IPS DF 19.7 (cell line): ENCODE measurements at regions not wholly inside any gene's neighbourhood (a gene's known extent, or its start where the extent isn't known, plus 50 kb on each side); places are given as distances from the start of the nearest gene placed in this dataset.

Source experiments
- DNase-seq: peaks from one replicate; pipeline ENCODE4 v3.0.0-alpha.2; 2013; ENCODE audit warnings: low read depth, low spot score

GRCh38 chr20:16945619-16946018 lies 197.5 kb downstream of the OTOR start:
- no peak for DNase-seq

DNA sequence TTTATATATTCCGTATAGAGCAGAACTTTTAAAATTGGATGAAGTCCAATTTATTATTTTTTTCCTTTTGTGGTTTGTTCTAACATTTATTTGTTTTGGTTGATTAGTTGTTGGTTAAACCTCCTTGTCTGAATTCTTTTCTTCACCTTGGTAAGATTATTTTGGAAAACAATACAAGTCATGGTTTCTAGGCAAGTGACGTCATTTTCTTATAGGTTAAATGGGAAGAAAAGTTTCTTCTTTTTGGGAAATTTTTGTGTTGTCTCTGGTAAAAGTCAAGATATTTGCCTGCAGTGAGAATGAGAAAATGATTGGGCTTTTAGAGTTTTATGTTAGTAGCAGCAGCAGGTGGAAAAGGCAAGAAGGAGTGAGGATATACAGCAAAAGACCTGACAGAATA lies 197.9 kb downstream of the OTOR start:
- DNase-seq = no peak

- DNase-seq = no peak
Measured at GRCh38 chr20:16947479-16947878, 199.3 kb downstream of the OTOR start.

- DNase-seq = no peak
Measured at GRCh38 chr20:16951876-16952275, 203.7 kb downstream of the OTOR start.

DNA sequence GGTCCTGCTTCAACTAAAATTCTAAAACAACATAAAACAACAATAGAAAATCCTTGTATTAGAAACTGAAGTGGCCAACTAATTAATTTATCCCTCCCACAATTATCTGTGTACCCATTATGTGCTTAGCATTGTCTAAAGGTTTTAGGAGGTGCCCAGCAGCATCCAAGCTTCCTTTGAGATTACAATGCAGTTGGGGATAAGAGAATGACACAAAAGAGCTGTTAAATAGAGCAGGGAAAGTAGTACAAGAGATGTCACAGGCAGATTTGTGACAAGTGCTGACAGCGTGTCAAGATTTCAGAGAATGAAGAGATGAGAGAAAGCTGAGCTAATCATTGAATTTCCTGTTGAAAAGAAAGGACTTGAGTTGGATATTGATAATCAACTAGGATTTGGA lies 204.8 kb downstream of the OTOR start:
- DNase-seq = no peak

GRCh38 chr20:16953858-16954257 lies 205.7 kb downstream of the OTOR start:
- no peak for DNase-seq

DNA sequence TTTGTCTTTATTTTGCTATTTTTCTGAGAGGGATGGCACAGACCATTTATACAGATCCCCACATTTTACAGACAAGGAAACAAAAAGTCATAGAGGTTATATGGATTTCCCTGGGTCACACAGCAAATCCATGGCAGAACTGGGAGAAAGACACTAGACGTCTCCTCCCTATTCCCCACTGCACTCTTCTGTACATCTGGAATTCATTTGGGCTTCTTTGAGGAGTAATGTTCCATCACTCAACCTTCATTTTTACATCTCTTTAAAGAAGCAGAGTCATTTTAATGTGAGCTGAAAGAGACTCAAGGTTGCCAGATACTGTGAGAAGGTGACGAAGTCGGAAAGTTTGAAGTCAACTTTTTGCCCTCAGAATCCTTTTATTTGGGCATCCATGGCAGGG lies 207.3 kb downstream of the OTOR start:
- DNase-seq = no peak

- DNase-seq = no peak
Measured at GRCh38 chr20:16955971-16956370, 207.8 kb downstream of the OTOR start.

DNA sequence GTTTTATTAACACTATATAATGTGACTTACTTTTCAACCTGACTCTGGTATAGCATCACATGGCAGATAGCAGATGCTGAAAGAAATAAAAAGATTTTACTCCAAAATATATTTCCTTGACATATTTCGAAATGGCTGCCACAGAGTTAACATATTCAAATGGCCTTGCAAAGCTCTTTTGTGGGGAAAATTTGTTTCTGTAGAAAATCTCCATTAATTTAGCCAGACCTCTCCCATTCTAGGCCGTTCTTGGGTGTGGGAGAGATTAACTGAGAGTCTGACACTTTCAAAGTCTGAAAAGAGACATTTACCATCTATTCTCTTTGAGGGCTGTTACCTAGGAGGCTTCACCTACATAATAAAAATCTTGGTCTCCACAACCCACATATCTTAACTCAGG lies 217.2 kb downstream of the OTOR start:
- no peak for DNase-seq

DNA sequence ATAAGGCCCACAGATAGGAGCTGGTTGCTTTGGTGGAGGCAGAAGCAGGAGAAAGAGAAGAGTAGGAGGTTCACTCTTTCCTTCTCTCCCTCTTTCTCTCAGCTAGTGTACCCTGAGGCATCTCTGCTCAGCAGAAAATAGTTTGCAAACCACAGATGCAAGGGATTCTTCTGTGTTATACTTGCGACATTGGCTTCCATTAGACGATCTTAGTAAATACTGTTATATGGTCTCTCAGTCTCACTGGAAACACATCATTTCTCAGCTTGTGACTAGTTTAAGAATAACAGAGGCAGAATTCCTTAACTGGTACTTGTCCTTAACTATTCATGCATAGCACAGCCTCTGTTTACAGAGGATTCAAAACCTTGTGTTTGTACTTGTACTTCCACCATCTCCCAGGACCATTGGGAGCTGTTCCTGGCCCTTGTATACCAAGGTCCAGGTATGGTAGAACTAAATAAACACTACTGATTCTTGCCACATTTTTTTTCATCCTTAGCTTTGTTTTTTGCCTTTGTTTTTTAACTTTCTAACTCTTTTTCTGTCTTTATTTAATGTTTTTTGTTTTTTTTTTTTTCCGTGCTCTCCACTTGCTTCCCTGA lies 218.2 kb downstream of the OTOR start:
- DNase-seq = no peak

DNA sequence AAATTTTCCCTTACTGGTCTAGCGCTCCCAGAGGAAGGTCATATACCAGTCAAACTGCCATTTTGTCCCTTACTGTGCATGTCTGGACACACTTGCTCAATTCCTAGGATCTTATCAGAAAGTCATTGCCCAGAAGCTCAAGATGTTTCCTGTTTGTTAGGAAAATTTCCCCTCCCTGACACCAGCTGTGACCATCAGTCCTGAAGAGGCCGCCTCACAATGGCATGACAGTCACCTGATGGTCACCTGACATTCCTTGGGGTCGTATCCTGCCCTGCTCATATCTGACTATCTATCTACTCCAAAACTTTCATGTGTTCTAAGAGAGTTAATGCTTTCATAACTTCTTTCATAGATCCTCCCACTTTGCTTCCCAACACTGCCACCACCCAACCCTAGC lies 219.9 kb downstream of the OTOR start:
- no peak for DNase-seq

- no peak for DNase-seq
Measured at GRCh38 chr20:16970776-16971175, 222.6 kb downstream of the OTOR start.

GRCh38 chr20:16974080-16974854 lies 226.1 kb downstream of the OTOR start:
- no peak for DNase-seq

- no peak for DNase-seq
Measured at GRCh38 chr20:16974855-16975162, 226.7 kb downstream of the OTOR start.

DNA sequence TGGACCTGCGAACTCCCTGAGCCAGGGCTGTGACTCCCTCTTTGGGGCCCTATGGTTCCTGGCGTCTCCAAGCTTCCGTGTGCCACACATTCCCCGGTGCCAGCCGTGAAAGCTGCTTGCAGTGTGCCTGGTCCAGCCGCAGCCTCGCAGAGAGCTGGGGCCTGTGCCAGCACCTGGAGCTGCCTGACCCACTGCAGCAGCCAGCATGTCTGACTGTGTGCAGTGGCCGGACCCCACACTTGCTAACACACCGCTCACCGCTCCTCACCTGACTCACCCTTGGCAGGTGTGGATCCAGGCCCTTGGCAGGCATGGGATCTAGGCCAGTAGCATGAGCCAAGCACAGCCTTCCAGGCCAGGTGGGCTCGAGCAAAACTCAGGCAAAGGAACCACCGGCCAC lies 227.5 kb downstream of the OTOR start:
- DNase-seq = no peak

GRCh38 chr20:16978497-16978896 lies 230.3 kb downstream of the OTOR start:
- no peak for DNase-seq

GRCh38 chr20:16982091-16982726 lies 234.1 kb downstream of the OTOR start:
- DNase-seq = no peak

GRCh38 chr20:16984481-16984880 lies 236.3 kb downstream of the OTOR start:
- DNase-seq = no peak

- DNase-seq = no peak
Measured at GRCh38 chr20:17003170-17003870, 223.5 kb upstream of the PCSK2 start.

DNA sequence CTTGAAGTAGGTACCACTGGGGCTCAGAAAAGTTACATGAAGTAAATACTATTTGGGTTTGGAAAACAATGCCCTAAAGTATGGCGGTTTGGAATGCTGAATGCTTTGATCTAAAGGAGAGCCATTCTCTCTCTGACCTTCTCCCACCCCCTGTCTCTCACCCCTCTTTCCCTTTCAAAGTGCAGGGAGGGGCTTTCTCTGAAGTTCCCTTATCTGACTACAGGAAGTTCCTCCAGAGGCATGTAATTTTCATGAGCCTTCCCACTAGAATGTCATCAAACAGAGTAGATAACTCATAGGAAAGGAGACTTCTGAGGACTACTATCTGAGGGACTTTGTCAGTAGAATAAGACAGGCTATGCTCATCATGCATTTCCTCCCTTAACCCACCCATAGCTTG lies 216.7 kb upstream of the PCSK2 start:
- no peak for DNase-seq

DNA sequence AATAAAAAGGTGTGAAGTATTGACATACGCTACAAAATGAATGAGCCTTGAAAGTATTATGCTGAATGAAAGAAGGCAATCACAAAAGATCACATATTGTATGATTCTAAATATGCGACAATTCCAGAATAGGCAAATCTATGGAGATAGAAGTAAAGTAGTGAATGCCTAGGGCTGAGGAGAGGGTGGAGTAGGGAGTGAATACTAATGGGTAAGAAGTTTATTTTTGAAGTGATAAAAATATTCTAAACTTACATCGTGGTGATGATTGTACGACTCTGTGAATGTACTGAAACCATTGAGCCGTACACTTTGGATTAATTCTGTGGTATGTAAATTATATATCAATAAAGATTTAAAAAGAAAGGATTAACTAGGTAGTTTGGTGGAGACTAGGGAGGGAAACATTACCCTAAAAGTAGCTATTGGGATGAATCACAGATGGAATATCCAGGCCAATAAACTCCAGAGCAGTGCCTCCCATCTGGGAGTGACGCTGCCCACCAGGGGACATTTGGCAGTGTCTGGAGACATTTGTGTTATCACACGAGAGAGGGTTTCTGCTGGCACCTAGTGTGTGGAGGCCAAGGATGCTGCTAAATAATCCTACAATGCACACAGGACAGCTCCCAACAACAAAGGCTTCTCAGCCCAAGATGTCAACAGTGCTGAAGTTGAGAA lies 214.2 kb upstream of the PCSK2 start:
- DNase-seq = no peak

- no peak for DNase-seq
Measured at GRCh38 chr20:17014217-17014616, 212.6 kb upstream of the PCSK2 start.
